Testis (tissue), 2 donors: ENCODE measurements at regions not wholly inside any gene's neighbourhood (a gene's known extent, or its start where the extent isn't known, plus 50 kb on each side); places are given as distances from the start of the nearest gene placed in this dataset.
A peak's percentile ranks its signal among the peaks of the same experiment; 100 is the strongest.

Experiments
- DNase-seq: peaks from one replicate; pipeline ENCODE4 v3.0.0-alpha.2; 2019
- H3K27ac ChIP-seq, 2 donors: fragments of 200-600 bp; sonication (generic); one replicate each; pipeline ENCODE4 v1.5.1; 2019
- H3K27me3 ChIP-seq: fragments of 200-600 bp; sonication (generic); one replicate; pipeline ENCODE4 v1.5.1; 2019
- H3K36me3 ChIP-seq: fragments of 200-600 bp; sonication (generic); one replicate; pipeline ENCODE4 v1.5.1; 2017; ENCODE audit warnings: low read depth; ENCODE audit errors: missing control alignments
- H3K4me1 ChIP-seq: fragments of 200-600 bp; sonication (generic); one replicate; pipeline ENCODE4 v1.5.1; 2019
- H3K4me3 ChIP-seq, 2 donors: fragments of 200-600 bp; sonication (generic); one replicate each; pipeline ENCODE4 v1.5.1; 2017 to 2019
- H3K9me3 ChIP-seq: fragments of 200-600 bp; sonication (generic); one replicate; pipeline ENCODE4 v1.5.1; 2017
- CTCF ChIP-seq, 3 experiments: fragments of 450-650 bp in 2 of 3; fragments of 200-600 bp in 1 of 3; sonication (generic) in 1 of 3; IDR thresholded peaks; one replicate each; pipeline ENCODE4 v1.5.1; 2016 to 2019; ENCODE audit warnings: antibody characterized with exemption in 3 of 3, mild to moderate bottlenecking in 2 of 3, moderate library complexity in 1 of 3
- POLR2A ChIP-seq: fragments of 450-650 bp; IDR thresholded peaks from one replicate; pipeline ENCODE4 v1.6.1; 2017; ENCODE audit warnings: antibody characterized with exemption, mild to moderate bottlenecking, moderate library complexity
- WGBS, 2 donors: methylation state at CpG; one replicate each; pipeline ENCODE4 v1.1.5; 2018; 5-methylcytosine and 5-hydroxymethylcytosine counted together
- intact Hi-C: fragments of 100-400 bp; cut with DNase I; formaldehyde crosslinking; loops from one replicate; pipeline ENCODE4 v1.15.1; 2023; ENCODE audit warnings: low total_unique reads

GRCh38 chr13:65057986-65058385, 2172.2 kb downstream of the PCDH9 start:
- no peaks in the 10 kb centered on the region for H3K36me3 ChIP-seq
- TF ChIP-seq POLR2A: no peak
- no peak for TF ChIP-seq CTCF (IDR thresholded peaks at IDR 0.05)
- H3K4me1 ChIP-seq: no peaks in the 10 kb centered on the region
- intact Hi-C loops: no loop called here
- no peak overlapping the region for H3K27ac ChIP-seq
- DNase-seq: no peak
- H3K9me3 ChIP-seq: no peaks in the 10 kb centered on the region
- no peaks in the 10 kb centered on the region for H3K27me3 ChIP-seq
- no peak overlapping the region for H3K4me3 ChIP-seq
- 41 to 52% methylated on average over 3 of the region's 3 CpGs for WGBS, 2 donors

- Histone ChIP-seq H3K27me3 (no peaks in the 10 kb centered on the region), H3K4me1 (no peaks in the 10 kb centered on the region), H3K4me3 (no peak overlapping the region), H3K36me3 (no peaks in the 10 kb centered on the region), H3K9me3 (no peaks in the 10 kb centered on the region), H3K27ac (no peak overlapping the region)
- 68 to 75% methylated on average over 2 of the region's 2 CpGs for WGBS, 2 donors
- intact Hi-C loops: no loop called here
- no peak for DNase-seq
- TF ChIP-seq CTCF (IDR thresholded peaks at IDR 0.05): no peak
- no peak for TF ChIP-seq POLR2A
Measured at GRCh38 chr13:65054277-65054676, 2175.9 kb downstream of the PCDH9 start.

- intact Hi-C loops: no loop called here
- H3K9me3 ChIP-seq: no peaks in the 10 kb centered on the region
- no peaks in the 10 kb centered on the region for H3K36me3 ChIP-seq
- 91 to 93% methylated on average over 1 of the region's 1 CpG for WGBS, 2 donors
- no peak overlapping the region for H3K4me3 ChIP-seq
- H3K27me3 ChIP-seq: no peaks in the 10 kb centered on the region
- no peak for DNase-seq
- TF ChIP-seq CTCF (IDR thresholded peaks at IDR 0.05): no peak
- TF ChIP-seq POLR2A: no peak
- H3K4me1 ChIP-seq: no peaks in the 10 kb centered on the region
- no peak overlapping the region for H3K27ac ChIP-seq
Measured at GRCh38 chr13:65036999-65037398, 2193.1 kb downstream of the PCDH9 start.

GRCh38 chr13:65035302-65035701, 2194.8 kb downstream of the PCDH9 start:
- TF ChIP-seq CTCF (IDR thresholded peaks at IDR 0.05) (no peak), POLR2A (no peak)
- intact Hi-C loops: no loop called here
- DNase-seq: no peak
- H3K4me3 ChIP-seq: no peak overlapping the region
- H3K4me1 ChIP-seq: no peaks in the 10 kb centered on the region
- H3K27ac ChIP-seq: no peak overlapping the region
- H3K36me3 ChIP-seq: no peaks in the 10 kb centered on the region
- H3K27me3 ChIP-seq: no peaks in the 10 kb centered on the region
- no peaks in the 10 kb centered on the region for H3K9me3 ChIP-seq

- Histone ChIP-seq H3K27ac (no peak overlapping the region), H3K4me3 (peak overlapping the region in 1 of 2 donors; percentile 23), H3K36me3 (no peaks in the 10 kb centered on the region), H3K27me3 (no peaks in the 10 kb centered on the region), H3K4me1 (no peaks in the 10 kb centered on the region), H3K9me3 (no peaks in the 10 kb centered on the region)
- 53 to 81% methylated on average over 18 to 22 of the region's 22 CpGs for WGBS, 2 donors
- no peak for TF ChIP-seq POLR2A
- TF ChIP-seq CTCF (IDR thresholded peaks at IDR 0.05): no peak
- intact Hi-C loops: no loop called here
- peak; percentile 21 for DNase-seq
Measured at GRCh38 chr13:65034266-65034665, 2195.9 kb downstream of the PCDH9 start.
